HepG2 (cell line): ENCODE measurements at regions not wholly inside any gene's neighbourhood (a gene's known extent, or its start where the extent isn't known, plus 50 kb on each side); places are given as distances from the start of the nearest gene placed in this dataset.

Experiments
- ATF7-NPFF ChIP-seq: sonication (generic); formaldehyde crosslinking; IDR thresholded peaks from 2 replicates; pipeline ENCODE4 v1.8.1; 2023; ENCODE audit warnings: mild to moderate bottlenecking, low read depth, missing genetic modification reagents, moderate library complexity
- CCDC6 ChIP-seq: sonication (generic); formaldehyde crosslinking; IDR thresholded peaks from 2 replicates; pipeline ENCODE4 v1.8.1; 2022; ENCODE audit warnings: mild to moderate bottlenecking, missing genetic modification reagents, moderate library complexity
- CERS6 ChIP-seq: sonication (generic); formaldehyde crosslinking; IDR thresholded peaks from 2 replicates; pipeline ENCODE4 v1.5.0; 2020; ENCODE audit warnings: missing genetic modification reagents
- HHEX ChIP-seq: IDR thresholded peaks from 2 replicates; pipeline ENCODE4 v1.6.1; 2016; ENCODE audit warnings: control low read depth
- IRF9 ChIP-seq: sonication (generic); formaldehyde crosslinking; IDR thresholded peaks from 2 replicates; pipeline ENCODE4 v1.8.0; 2022; ENCODE audit warnings: missing genetic modification reagents, mild to moderate bottlenecking, borderline replicate concordance
- JUND ChIP-seq: sonication (generic); formaldehyde crosslinking; IDR thresholded peaks from 2 replicates; pipeline ENCODE4 v1.8.0; 2022; ENCODE audit warnings: mild to moderate bottlenecking, missing genetic modification reagents
- MIER3 ChIP-seq: IDR thresholded peaks from 2 replicates; pipeline ENCODE4 v1.6.1; 2016; ENCODE audit warnings: missing compliant biosample characterization, borderline replicate concordance
- NR2F1 ChIP-seq, 2 experiments: fragments of 450-650 bp in 1 of 2; formaldehyde crosslinking in 1 of 2; IDR thresholded peaks; 2 replicates each; pipeline versions ENCODE4 v1.5.0 to v1.6.1; 2016 to 2020; ENCODE audit warnings: mild to moderate bottlenecking in 1 of 2, missing compliant biosample characterization in 1 of 2, missing genetic modification reagents in 1 of 2, moderate library complexity in 1 of 2
- PREB ChIP-seq: sonication (generic); formaldehyde crosslinking; IDR thresholded peaks from 2 replicates; pipeline ENCODE4 v1.4.0; 2020; ENCODE audit warnings: missing genetic modification reagents
- RERE ChIP-seq: IDR thresholded peaks from 2 replicates; pipeline ENCODE4 v1.6.1; 2016; ENCODE audit warnings: low read depth, missing genetic modification reagents, missing compliant biosample characterization
- SMAD9 ChIP-seq: sonication (generic); formaldehyde crosslinking; IDR thresholded peaks from 2 replicates; pipeline ENCODE4 v1.5.1; 2020; ENCODE audit warnings: mild to moderate bottlenecking, missing genetic modification reagents
- YY1 ChIP-seq: IDR thresholded peaks from 2 replicates; pipeline ENCODE4 v1.6.1; 2011; ENCODE audit warnings: low read length, low read depth, moderate library complexity, mild to moderate bottlenecking; ENCODE audit not compliant: insufficient read depth, insufficient replicate concordance
- ZBED4 ChIP-seq: sonication (generic); formaldehyde crosslinking; IDR thresholded peaks from 2 replicates; pipeline ENCODE4 v1.4.0; 2020; ENCODE audit warnings: missing genetic modification reagents, borderline replicate concordance
- ZNF329 ChIP-seq: sonication (generic); formaldehyde crosslinking; IDR thresholded peaks from 2 replicates; pipeline ENCODE4 v1.9.0; 2021; ENCODE audit warnings: low read depth, mild to moderate bottlenecking, missing genetic modification reagents
- ZNF580 ChIP-seq: IDR thresholded peaks from 2 replicates; pipeline ENCODE4 v1.6.1; 2016; ENCODE audit warnings: low read depth, borderline replicate concordance
- ZNF891 ChIP-seq: sonication (generic); formaldehyde crosslinking; IDR thresholded peaks from 2 replicates; pipeline ENCODE4 v1.5.0; 2020; ENCODE audit warnings: mild to moderate bottlenecking, missing genetic modification reagents

GRCh38 chr14:54102051-54102456, 145.4 kb upstream of the BMP4 start (continued):
- TF ChIP-seq ZBED4 (CRISPR knock-in tag) (0 out of 2 replicates have a peak, but pooled peaks have one; percentile 50), YY1 (no peak), PREB (CRISPR knock-in tag) (no peak), ATF7-NPFF (CRISPR knock-in tag) (no peak), MIER3 (CRISPR knock-in tag) (peak; percentile 66; the same call in 1 of the 2 replicates), CERS6 (no peak), IRF9 (CRISPR knock-in tag) (no peak), HHEX (no peak), SMAD9 (CRISPR knock-in tag) (no peak), ZNF891 (CRISPR knock-in tag) (no peak), CCDC6 (CRISPR knock-in tag) (no peak), RERE (CRISPR knock-in tag) (peak; percentile 87), JUND (CRISPR knock-in tag) (no peak), ZNF329 (CRISPR knock-in tag) (no peak), NR2F1 (CRISPR knock-in tag; IDR thresholded peaks at IDR 0.05) (peak in 1 of 2 experiments; percentile 68; a peak in 3 of 4 replicates), ZNF580 (CRISPR knock-in tag) (no peak)
